ENCODE measurements at regions not wholly inside any gene's neighbourhood (a gene's known extent, or its start where the extent isn't known, plus 50 kb on each side); places are given as distances from the start of the nearest gene placed in this dataset.

- no peak for TF ChIP-seq CTCF (conservative IDR thresholded peaks at IDR 0.05; ENCODE audit: low read depth)
- ChIA-PET CTCF (interaction anchor here (0.6 to 0.7 kb wide), 2 partner anchors 9 to 165 kb away, joined by 3 read pairs; no protein-coding TSS in a partner anchor), POLR2A (ENCODE audit: low non-redundant PET) (no interaction called here)
- DNase-seq (ENCODE audit: low spot score), result no peak
- no peak overlapping the region for H3K27ac ChIP-seq
Observed at GRCh38 chr9:106529616-106530015, 333.4 kb upstream of the ZNF462 start.

- CTCF ChIA-PET, result no interaction called here
- DNase-seq (ENCODE audit: low spot score), result no peak
- POLR2A ChIA-PET (ENCODE audit: low non-redundant PET), result no interaction called here
- H3K27ac ChIP-seq, result no peak overlapping the region
- no peak for TF ChIP-seq CTCF (conservative IDR thresholded peaks at IDR 0.05; ENCODE audit: low read depth)
Observed at GRCh38 chr9:106531491-106531890, 331.5 kb upstream of the ZNF462 start.

- no peak overlapping the region for H3K27ac ChIP-seq
- ChIA-PET CTCF (no interaction called here), POLR2A (ENCODE audit: low non-redundant PET) (no interaction called here)
- DNase-seq (ENCODE audit: low spot score), result no peak
- TF ChIP-seq CTCF (conservative IDR thresholded peaks at IDR 0.05; ENCODE audit: low read depth), result no peak
Observed at GRCh38 chr9:106532306-106533015, 330.5 kb upstream of the ZNF462 start.

GRCh38 chr9:106534800-106535199, 328.2 kb upstream of the ZNF462 start:
- POLR2A ChIA-PET (ENCODE audit: low non-redundant PET), result no interaction called here
- no peak for TF ChIP-seq CTCF (conservative IDR thresholded peaks at IDR 0.05; ENCODE audit: low read depth)
- no peak overlapping the region for H3K27ac ChIP-seq
- CTCF ChIA-PET, result interaction anchor here (0.6 to 0.7 kb wide), 2 partner anchors 48 to 146 kb away, joined by 3 to 6 read pairs; no protein-coding TSS in a partner anchor
- DNase-seq (ENCODE audit: low spot score), result no peak

GRCh38 chr9:106535439-106535838, 327.5 kb upstream of the ZNF462 start:
- POLR2A ChIA-PET (ENCODE audit: low non-redundant PET), result no interaction called here
- no peak for TF ChIP-seq CTCF (conservative IDR thresholded peaks at IDR 0.05; ENCODE audit: low read depth)
- H3K27ac ChIP-seq, result no peak overlapping the region
- no peak for DNase-seq (ENCODE audit: low spot score)
- CTCF ChIA-PET, result interaction anchor here (0.7 kb wide), 1 partner anchor 48 kb away, joined by 3 read pairs; no protein-coding TSS in a partner anchor

GRCh38 chr9:106557996-106558667, 304.8 kb upstream of the ZNF462 start:
- CTCF ChIA-PET, result interaction anchor here (0.8 kb wide), 1 partner anchor 1625 kb away, joined by 6 read pairs; no protein-coding TSS in a partner anchor
- POLR2A ChIA-PET (ENCODE audit: low non-redundant PET), result no interaction called here
- DNase-seq (ENCODE audit: low spot score), result no peak
- no peak overlapping the region for H3K27ac ChIP-seq
- no peak for TF ChIP-seq CTCF (conservative IDR thresholded peaks at IDR 0.05; ENCODE audit: low read depth)
